ENCODE measurements at regions not wholly inside any gene's neighbourhood (a gene's known extent, or its start where the extent isn't known, plus 50 kb on each side); places are given as distances from the start of the nearest gene placed in this dataset.

DNA sequence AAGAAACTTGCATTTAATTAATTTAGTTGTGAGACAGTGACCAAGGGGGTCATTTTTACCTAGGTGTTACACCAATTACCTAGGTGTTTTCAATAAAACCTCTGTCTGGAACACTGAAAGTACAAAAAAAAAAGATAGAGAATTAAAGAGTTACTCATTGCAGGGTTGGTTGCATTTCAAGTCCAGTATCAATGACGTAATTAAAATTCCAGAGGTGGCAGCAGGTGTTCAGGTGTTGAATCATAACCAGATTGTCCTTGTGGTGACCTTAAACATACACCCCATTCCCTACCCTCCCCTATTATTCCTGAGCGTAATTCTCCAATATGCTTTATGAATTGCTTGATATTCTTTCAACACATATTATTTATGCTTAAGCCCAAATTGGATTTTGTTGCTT lies 352.0 kb upstream of the SLC8A1 start:
- DNase-seq (ENCODE audit: extremely low read depth, low read depth): no peak
- TF ChIP-seq, protein P1, sequence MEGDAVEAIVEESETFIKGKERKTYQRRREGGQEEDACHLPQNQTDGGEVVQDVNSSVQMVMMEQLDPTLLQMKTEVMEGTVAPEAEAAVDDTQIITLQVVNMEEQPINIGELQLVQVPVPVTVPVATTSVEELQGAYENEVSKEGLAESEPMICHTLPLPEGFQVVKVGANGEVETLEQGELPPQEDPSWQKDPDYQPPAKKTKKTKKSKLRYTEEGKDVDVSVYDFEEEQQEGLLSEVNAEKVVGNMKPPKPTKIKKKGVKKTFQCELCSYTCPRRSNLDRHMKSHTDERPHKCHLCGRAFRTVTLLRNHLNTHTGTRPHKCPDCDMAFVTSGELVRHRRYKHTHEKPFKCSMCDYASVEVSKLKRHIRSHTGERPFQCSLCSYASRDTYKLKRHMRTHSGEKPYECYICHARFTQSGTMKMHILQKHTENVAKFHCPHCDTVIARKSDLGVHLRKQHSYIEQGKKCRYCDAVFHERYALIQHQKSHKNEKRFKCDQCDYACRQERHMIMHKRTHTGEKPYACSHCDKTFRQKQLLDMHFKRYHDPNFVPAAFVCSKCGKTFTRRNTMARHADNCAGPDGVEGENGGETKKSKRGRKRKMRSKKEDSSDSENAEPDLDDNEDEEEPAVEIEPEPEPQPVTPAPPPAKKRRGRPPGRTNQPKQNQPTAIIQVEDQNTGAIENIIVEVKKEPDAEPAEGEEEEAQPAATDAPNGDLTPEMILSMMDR (IDR thresholded peaks at IDR 0.05; ENCODE audit: low read depth, low read length): no peak

DNA sequence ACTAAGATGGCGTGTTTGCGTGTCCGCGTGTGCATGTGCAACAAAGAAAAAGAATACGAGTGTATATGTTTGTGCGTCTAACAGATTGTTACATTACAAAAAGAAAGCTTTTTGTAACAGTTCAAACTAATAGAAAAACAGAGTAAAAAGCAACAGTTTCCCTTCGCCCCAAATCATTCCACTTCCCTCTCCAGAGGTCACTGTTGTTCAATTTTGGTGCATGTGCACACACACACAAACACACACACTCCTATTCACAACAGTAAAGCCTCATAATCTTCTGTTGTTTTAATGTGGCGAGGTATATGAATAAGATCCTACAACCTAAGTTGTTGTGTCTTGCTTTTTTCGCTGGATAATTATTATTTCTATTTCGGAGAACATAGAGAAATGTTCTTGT lies 357.3 kb upstream of the SLC8A1 start:
- TF ChIP-seq, protein P1 (IDR thresholded peaks at IDR 0.05; ENCODE audit: low read depth, low read length): no peak
- no peak for DNase-seq (ENCODE audit: extremely low read depth, low read depth)

DNA sequence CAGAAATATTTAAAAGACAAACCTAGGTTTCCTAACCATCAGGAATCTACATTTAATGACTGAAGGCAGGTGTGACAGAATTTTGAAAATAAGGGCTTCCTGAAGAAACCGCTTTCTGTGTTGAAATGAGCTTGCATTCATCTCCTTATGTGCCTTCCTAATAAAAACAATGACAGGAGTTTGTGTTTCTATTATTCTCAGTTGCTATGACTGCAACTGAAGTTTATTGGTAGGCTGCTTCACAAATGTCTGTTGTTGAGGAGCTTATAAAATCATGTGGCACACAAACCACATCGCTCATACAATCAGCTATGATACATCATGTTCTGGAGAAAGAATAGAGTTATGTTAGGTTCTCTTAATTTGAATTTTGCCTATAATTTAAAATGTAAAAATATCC lies 362.7 kb upstream of the SLC8A1 start:
- TF ChIP-seq, protein P1 (IDR thresholded peaks at IDR 0.05; ENCODE audit: low read depth, low read length): no peak
- no peak for DNase-seq (ENCODE audit: extremely low read depth, low read depth)

DNA sequence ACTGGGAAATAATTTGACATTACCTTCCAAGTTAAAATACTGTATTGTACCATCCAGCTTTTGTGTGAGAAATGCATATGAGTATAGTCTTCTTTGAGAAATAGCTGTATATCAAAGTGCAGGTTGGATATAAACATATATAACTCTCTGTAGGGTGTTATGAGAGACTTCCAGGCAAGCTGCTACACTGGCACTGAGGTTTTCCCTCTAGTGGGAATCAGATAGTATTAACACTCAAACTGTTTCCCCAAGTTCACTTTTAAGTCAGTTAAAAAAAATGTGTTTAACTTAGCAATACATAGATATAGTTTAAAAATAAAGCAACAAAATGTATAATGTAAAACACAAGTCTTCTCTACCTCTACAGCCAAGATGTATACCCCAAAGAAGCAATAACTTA lies 368.4 kb upstream of the SLC8A1 start:
- DNase-seq (ENCODE audit: extremely low read depth, low read depth): no peak
- TF ChIP-seq, protein P1 (IDR thresholded peaks at IDR 0.05; ENCODE audit: low read depth, low read length): peak; percentile 5

DNA sequence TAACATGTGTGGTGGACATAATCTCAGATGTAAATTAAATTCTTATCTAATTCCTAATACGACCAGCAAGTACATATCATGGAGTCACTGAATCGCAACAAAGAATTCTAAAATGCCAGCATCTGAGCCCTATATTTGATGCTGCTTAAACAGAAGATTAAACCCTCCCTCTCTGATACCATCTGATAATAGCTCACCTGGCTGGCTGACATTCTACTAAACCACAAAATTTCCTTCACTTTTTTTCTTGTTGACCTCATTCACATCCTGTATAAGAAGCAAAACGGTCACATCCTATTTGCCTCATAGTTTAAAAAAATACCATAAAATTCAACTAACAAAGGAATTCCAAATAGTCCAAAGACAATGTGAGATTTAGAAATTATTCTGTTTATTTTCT lies 371.6 kb upstream of the SLC8A1 start:
- TF ChIP-seq, protein P1 (IDR thresholded peaks at IDR 0.05; ENCODE audit: low read depth, low read length): no peak
- DNase-seq (ENCODE audit: extremely low read depth, low read depth): no peak

DNA sequence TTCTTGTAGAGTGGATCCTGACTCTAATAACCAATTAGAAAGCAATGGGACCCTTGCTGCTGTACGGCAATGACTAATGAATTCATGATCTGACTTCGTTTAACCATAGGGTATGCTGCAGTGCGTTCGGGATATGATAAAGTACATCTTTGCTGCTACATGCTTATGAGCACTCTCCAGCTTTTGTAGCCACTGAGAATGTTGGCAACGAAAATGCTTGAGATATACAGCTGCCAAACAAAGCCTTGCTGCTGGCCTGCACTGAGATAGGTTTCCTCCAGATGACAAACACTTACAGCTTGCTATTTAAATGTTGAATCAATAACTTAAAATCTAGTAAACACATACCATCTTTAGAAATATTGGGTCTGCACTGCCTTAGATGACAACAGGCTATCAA lies 372.4 kb upstream of the SLC8A1 start:
- no peak for DNase-seq (ENCODE audit: extremely low read depth, low read depth)
- TF ChIP-seq, protein P1 (IDR thresholded peaks at IDR 0.05; ENCODE audit: low read depth, low read length): no peak

DNA sequence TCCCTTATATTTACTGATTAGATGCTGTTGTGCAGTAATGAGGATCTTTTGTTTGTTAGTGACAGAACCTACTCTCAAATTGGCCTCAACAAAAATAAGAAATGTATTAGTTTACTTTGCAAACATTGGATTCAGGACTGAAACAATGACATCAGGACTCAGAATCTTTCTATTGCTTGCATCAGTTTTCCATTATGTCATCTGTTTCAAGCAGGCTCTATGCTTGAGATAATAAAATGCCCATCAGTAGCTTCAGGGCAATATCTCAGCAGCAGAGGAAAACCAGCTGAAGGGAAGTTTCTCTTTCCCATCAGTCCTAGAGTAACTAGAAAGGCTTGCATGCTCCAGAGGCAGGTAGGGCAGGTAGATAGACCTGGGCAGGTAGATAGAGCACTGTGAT lies 375.5 kb upstream of the SLC8A1 start:
- TF ChIP-seq, protein P1 (IDR thresholded peaks at IDR 0.05; ENCODE audit: low read depth, low read length): no peak
- DNase-seq (ENCODE audit: extremely low read depth, low read depth): no peak

Data from AG09319 (cell line).